HG03139 (cell line): ENCODE measurements at regions not wholly inside any gene's neighbourhood (a gene's known extent, or its start where the extent isn't known, plus 50 kb on each side); places are given as distances from the start of the nearest gene placed in this dataset.
"Not testable (repeated sequence)": the region's sequence is repeated elsewhere in the genome, so short reads cannot be mapped to it uniquely, and the experiment has no call there.

ENCODE experiments used
- ATAC-seq: cut with Tn5 transposase; IDR thresholded peaks from one replicate; pipeline ENCODE4 v1.9.1; 2021; ENCODE audit not compliant: unreplicated experiment

GRCh38 chr20:56689318-56689717 is 60.2 kb downstream of the TFAP2C start:
- ATAC-seq = no peak

GRCh38 chr20:56689852-56690485 is 60.9 kb downstream of the TFAP2C start:
- ATAC-seq = no peak

GRCh38 chr20:56690531-56691175 is 61.5 kb downstream of the TFAP2C start:
- no peak for ATAC-seq

GRCh38 chr20:56691325-56691998 is 62.4 kb downstream of the TFAP2C start:
- ATAC-seq = no peak

GRCh38 chr20:56693217-56693616 is 64.1 kb downstream of the TFAP2C start:
- ATAC-seq = no peak

- ATAC-seq = no peak
Observed at GRCh38 chr20:56697476-56697875, 68.4 kb downstream of the TFAP2C start.

DNA sequence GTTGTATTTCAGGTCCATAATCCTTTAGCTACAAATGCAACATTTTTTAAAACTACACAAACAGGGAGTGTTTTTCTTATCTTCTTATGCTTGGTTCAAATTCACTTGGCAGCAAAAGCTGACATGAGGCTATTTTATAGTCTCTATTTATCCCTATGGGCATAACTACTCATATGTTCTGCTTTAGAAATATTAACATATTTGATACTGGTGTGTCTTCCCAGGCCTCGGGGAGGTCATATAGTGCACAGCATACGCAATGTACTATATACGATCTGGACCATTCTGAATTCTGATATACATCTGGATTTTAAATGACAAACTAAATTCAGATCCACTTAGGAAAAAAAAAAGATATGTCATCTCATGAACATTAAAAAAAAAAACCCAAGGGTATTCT is 69.2 kb downstream of the TFAP2C start:
- no peak for ATAC-seq

DNA sequence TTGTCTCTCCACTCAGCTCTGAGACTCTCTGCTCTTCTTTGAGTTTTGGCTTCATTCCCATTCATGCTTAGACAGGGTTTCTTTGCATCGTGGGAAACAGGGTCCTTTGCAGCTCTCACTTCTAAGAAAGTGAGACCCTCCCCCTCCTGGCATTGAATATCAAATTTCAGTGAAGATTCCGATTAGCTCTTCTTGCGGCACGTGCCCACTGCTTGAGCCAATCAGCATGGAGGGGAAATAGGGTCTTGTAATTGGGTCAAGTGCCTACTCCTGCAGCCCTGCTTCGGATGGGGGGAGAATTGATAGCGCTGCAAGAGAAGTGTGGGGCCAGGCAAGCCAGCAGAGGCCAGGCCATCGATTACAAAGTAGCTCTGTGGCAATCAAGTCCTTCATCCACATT is 69.6 kb downstream of the TFAP2C start:
- no peak for ATAC-seq

DNA sequence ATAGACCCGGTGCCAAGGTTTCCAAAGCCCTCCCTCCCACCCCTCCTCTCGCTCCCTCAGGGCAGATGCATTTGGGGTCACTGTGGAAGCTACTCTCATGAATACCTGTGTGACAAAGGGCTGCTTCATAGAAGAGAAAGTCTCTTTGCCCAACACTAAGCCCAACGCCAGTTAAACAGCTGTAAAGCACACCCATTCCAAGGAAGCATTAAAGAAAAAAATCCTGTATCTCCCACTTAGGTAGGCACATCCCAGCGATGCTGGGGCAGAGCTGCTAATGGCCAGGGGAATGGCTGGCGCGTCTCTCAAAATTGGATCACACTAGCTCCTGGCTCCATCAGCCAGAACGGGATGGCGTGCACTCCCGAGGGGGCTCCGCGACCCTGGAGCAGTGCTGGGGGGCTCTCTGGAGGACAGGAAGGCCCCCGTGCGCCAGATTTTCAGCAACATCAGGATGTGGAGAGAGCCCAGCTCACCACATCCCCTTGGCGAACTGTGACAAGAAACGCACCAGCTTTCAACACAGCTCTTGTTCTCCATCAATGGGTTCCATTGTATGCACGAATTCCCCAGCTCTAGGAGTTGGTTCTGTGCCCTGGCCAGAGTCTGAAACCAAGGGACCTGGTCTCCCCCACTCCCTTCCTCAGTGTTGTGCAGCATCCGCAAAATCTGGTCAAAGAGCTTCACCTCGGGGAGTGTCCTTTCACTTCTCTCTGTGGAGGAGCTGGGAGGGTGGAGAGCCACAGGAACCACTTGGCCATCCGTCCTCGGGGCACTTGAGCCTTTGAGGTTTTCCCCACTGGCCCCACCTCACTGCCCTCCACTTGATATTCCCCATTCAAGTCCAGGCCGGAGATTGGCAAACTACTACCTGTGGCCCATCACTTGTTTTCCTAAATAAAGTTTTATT is 74.1 kb downstream of the TFAP2C start:
- ATAC-seq = no peak

- ATAC-seq = no peak
Observed at GRCh38 chr20:56706867-56707360, 77.8 kb downstream of the TFAP2C start.

GRCh38 chr20:56708991-56709390 is 79.9 kb downstream of the TFAP2C start:
- ATAC-seq = no peak

- no peak for ATAC-seq
Observed at GRCh38 chr20:56710125-56710524, 81.0 kb downstream of the TFAP2C start.

DNA sequence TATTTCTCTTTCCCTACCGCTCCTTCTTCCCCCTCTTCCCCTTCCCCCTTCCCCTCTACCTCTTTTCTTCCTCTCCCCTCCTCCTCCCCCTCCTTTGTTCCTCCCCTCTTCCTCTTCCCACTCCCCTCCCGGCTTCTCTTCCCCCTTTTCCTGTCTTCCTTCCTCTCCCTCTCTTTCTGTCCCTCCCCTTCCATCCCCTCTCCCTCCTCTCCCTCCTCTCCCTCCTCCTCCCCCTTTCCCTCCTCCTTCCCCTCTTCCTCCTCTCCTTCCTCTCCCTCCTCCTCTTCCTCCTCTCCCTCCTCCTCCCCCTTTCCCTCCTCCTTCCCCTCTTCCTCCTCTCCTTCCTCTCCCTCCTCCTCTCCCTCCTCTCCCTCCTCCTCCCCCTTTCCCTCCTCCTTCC is 81.5 kb downstream of the TFAP2C start:
- not testable (repeated sequence) for ATAC-seq

DNA sequence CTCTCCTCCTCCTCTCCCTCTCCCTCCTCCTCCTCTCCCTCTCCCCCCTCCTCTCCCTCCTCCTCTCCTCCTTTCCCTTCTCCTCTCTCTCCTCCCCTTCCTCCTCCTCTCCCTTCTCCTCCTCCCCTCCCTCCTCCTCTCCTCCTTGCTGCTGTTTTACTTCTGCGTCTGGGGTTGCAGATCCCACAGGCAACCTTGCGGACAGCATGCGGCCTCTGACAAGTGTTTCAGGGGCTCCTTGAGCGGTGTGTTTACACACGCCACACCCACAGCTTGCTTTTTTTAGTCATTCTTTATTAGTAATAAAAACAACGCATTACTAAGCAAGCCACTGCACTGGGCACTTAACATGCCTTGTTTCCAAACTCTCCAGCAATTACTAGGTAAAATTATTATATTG is 81.9 kb downstream of the TFAP2C start:
- ATAC-seq = no peak

DNA sequence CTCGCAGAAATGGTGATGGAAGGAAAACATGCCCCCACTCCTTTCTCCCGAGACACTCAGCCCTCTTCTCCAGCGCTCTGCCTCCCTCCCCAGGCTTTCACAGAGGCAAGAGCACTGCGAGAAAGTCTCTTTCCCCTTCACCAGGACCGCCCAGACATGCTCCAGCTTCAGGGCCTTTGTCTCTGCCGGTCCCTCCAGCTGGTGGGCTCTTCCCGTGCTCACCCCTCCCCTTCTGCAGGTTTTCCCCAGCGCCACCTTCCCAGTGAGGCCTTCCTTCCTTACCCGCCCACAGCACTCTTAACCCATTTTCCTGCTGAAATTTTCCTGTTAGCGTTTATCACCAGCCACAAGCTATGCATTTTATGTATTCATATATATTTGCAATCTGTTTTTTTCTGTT is 86.2 kb downstream of the TFAP2C start:
- no peak for ATAC-seq

DNA sequence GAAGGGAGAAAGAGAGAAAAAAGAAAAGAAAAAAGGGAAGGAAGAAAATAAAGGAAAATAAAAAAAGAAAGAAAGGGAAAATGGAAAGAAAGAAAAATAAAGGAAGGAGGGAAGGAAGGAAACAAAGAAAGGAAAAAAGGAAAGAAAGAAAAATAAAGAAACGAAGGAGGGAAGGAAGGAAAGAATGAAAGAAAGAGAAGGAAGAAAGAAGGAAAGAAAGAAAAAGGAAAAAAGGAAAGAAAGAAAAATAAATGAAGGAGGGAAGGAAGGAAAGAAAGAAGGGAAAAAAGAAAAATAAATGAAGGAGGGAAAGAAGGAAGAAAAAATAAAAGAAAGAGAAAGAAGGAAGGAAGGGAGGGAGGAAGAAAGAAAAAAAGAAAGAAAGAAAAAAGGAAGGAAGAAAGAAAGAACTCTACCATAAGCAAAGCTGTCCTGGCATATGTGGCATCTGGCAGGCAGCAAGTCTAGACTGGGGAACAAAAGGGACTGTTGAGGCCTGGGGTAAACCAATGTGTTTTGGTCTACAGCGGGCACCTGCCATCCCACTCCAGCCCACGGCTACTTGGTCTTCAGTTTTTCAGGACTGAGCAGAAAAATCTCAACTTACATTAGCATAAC is 86.9 kb downstream of the TFAP2C start:
- ATAC-seq = no peak

- ATAC-seq = no peak
Observed at GRCh38 chr20:56716806-56717205, 87.7 kb downstream of the TFAP2C start.

DNA sequence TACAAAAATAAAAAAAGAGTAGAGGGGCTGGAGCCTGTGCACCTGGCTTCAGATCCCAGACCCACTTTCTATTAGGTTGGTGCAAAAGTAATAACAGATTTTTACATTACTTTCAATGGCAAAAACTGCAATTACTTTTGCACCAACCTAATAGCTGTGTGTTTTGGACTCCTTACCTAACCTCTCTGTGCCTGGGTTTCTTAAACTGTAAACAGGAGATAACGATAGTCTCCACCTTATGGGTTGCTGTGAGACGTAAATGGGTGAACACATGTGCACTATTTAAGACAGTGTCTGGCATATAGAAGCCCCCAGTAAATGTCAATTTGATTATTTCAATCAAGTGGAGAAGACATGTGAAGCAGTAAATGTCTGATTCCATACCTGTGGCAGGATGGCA is 89.7 kb downstream of the TFAP2C start:
- ATAC-seq = no peak

GRCh38 chr20:56720620-56721213 is 91.6 kb downstream of the TFAP2C start:
- no peak for ATAC-seq

- peak; percentile 73 for ATAC-seq
Observed at GRCh38 chr20:56722042-56722441, 92.9 kb downstream of the TFAP2C start.
